Right lobe of liver (tissue), 4 donors: ENCODE measurements at regions not wholly inside any gene's neighbourhood (a gene's known extent, or its start where the extent isn't known, plus 50 kb on each side); places are given as distances from the start of the nearest gene placed in this dataset.

ENCODE experiments used
- POLR2A ChIP-seq: fragments of 450-650 bp; IDR thresholded peaks from one replicate; pipeline ENCODE4 v1.6.1; 2017; ENCODE audit warnings: antibody characterized with exemption, mild to moderate bottlenecking
- TF ChIP-seq, protein P1 (sequence below), 4 donors: fragments of 200-600 bp in 3 of 4; fragments of 450-650 bp in 1 of 4; IDR thresholded peaks; one replicate each; pipeline versions ENCODE4 v1.5.1 to v1.8.0; 2016 to 2022; ENCODE audit warnings: antibody characterized with exemption in 4 of 4, mild to moderate bottlenecking in 2 of 4
- donor health status: DM: no; HTN: no; CAD: no.
- donor health status: DM: no; HTN: no; CAD: no.
- donor health status: DM: no; HTN: yes; CAD: no.

DNA sequence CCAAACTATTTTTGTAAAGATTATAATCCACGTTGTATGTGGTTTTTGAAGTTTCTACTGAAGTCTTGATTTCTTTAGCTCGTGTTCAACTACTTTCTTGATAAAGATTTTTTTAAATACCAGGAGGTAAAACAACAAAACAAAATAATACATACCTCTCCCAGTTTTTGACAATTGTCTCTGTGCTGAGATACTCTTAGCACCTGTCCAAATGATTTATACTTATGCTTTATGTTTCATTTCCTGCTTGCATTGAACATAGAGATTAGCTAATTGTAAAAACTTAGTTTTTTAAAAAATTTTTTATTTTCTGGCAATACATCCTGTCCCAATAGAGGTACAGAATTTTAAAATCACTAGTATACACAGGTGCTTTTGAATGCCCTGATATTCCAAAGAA is 506.9 kb upstream of the ADGRB3 start:
- TF ChIP-seq, protein P1, sequence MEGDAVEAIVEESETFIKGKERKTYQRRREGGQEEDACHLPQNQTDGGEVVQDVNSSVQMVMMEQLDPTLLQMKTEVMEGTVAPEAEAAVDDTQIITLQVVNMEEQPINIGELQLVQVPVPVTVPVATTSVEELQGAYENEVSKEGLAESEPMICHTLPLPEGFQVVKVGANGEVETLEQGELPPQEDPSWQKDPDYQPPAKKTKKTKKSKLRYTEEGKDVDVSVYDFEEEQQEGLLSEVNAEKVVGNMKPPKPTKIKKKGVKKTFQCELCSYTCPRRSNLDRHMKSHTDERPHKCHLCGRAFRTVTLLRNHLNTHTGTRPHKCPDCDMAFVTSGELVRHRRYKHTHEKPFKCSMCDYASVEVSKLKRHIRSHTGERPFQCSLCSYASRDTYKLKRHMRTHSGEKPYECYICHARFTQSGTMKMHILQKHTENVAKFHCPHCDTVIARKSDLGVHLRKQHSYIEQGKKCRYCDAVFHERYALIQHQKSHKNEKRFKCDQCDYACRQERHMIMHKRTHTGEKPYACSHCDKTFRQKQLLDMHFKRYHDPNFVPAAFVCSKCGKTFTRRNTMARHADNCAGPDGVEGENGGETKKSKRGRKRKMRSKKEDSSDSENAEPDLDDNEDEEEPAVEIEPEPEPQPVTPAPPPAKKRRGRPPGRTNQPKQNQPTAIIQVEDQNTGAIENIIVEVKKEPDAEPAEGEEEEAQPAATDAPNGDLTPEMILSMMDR (IDR thresholded peaks at IDR 0.05) = no peak
- no peak for TF ChIP-seq POLR2A
